ENCODE measurements at regions not wholly inside any gene's neighbourhood (a gene's known extent, or its start where the extent isn't known, plus 50 kb on each side); places are given as distances from the start of the nearest gene placed in this dataset.

GRCh38 chr11:95367726-95368125 is 136.7 kb upstream of the SESN3 start:
- DNase-seq = no peak
- TF ChIP-seq, protein P1, sequence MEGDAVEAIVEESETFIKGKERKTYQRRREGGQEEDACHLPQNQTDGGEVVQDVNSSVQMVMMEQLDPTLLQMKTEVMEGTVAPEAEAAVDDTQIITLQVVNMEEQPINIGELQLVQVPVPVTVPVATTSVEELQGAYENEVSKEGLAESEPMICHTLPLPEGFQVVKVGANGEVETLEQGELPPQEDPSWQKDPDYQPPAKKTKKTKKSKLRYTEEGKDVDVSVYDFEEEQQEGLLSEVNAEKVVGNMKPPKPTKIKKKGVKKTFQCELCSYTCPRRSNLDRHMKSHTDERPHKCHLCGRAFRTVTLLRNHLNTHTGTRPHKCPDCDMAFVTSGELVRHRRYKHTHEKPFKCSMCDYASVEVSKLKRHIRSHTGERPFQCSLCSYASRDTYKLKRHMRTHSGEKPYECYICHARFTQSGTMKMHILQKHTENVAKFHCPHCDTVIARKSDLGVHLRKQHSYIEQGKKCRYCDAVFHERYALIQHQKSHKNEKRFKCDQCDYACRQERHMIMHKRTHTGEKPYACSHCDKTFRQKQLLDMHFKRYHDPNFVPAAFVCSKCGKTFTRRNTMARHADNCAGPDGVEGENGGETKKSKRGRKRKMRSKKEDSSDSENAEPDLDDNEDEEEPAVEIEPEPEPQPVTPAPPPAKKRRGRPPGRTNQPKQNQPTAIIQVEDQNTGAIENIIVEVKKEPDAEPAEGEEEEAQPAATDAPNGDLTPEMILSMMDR (IDR thresholded peaks at IDR 0.05) = no peak
- H3K27ac Mint-ChIP-seq = no peak overlapping the region
- ATAC-seq = no peak
- intact Hi-C loops (cut with micrococcal nuclease) = no loop called here
- H3K4me1 Mint-ChIP-seq = no peaks in the 10 kb centered on the region
- no peaks in the 10 kb centered on the region for H3K9me3 ChIP-seq (ENCODE audit: control insufficient read depth, insufficient read depth, low read length)
- H3K36me3 Mint-ChIP-seq = no peaks in the 10 kb centered on the region
- H3K4me1 ChIP-seq (ENCODE audit: control insufficient read depth, insufficient read depth, low read length) = no peaks in the 10 kb centered on the region
- WGBS (ENCODE audit: insufficient coverage) = 94% methylated on average over 2 of the region's 4 CpGs
- no peak overlapping the region for H3K27ac ChIP-seq (ENCODE audit: low read length)
- peaks cover 7 to 9% of the 10 kb centered on the region in 2 donors for H3K27me3 Mint-ChIP-seq (ENCODE audit: low read depth in 2 of 2)
- H3K9me3 Mint-ChIP-seq = no peaks in the 10 kb centered on the region
- no peak overlapping the region for H3K4me3 Mint-ChIP-seq
- H3K36me3 ChIP-seq (ENCODE audit: control insufficient read depth, insufficient read depth, low read length) = no peaks in the 10 kb centered on the region
- no peaks in the 10 kb centered on the region for H3K27me3 ChIP-seq (ENCODE audit: control insufficient read depth, insufficient read depth, low read length)
- H3K4me3 ChIP-seq (ENCODE audit: low read length) = no peak overlapping the region

DNA sequence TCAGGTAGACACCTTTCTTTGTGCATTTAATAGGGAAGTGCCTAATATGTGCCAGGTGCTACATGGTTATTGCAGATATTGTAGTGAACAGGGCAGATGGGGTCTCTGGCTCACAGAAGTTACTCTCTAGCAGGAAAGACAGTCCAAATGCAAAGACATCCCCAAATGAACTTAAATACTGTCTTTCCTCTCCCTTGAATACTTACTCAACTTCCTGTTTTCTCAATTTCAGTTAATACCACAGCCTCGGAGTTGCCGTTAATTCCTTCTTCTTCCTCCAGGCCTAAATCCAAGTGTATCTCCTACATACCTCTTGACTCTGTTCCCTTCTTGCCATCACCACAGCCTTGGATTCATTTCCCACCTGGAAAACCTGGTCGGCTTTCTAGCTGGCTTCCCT is 134.3 kb upstream of the SESN3 start:
- H3K36me3 ChIP-seq (ENCODE audit: control insufficient read depth, insufficient read depth, low read length) = no peaks in the 10 kb centered on the region
- H3K4me3 ChIP-seq (ENCODE audit: low read length) = no peak overlapping the region
- intact Hi-C loops (cut with micrococcal nuclease) = no loop called here
- H3K27ac ChIP-seq (ENCODE audit: low read length) = no peak overlapping the region
- Mint-ChIP-seq H3K36me3 (no peaks in the 10 kb centered on the region), H3K4me1 (no peaks in the 10 kb centered on the region), H3K9me3 (no peaks in the 10 kb centered on the region), H3K4me3 (no peak overlapping the region), H3K27ac (no peak overlapping the region), H3K27me3 (ENCODE audit: low read depth in 2 of 2) (peaks cover 5 to 8% of the 10 kb centered on the region in 2 donors)
- TF ChIP-seq, protein P1 (IDR thresholded peaks at IDR 0.05) = no peak
- no peaks in the 10 kb centered on the region for H3K27me3 ChIP-seq (ENCODE audit: control insufficient read depth, insufficient read depth, low read length)
- ATAC-seq = no peak
- H3K4me1 ChIP-seq (ENCODE audit: control insufficient read depth, insufficient read depth, low read length) = no peaks in the 10 kb centered on the region
- no peak for DNase-seq
- WGBS (ENCODE audit: insufficient coverage) = 44% methylated on average over 3 of the region's 3 CpGs
- no peaks in the 10 kb centered on the region for H3K9me3 ChIP-seq (ENCODE audit: control insufficient read depth, insufficient read depth, low read length)

- ATAC-seq (no peak), DNase-seq (no peak)
- Mint-ChIP-seq H3K4me1 (no peaks in the 10 kb centered on the region), H3K27ac (no peak overlapping the region), H3K27me3 (ENCODE audit: low read depth in 2 of 2) (peaks cover 0 to 4% of the 10 kb centered on the region in 2 donors), H3K4me3 (no peak overlapping the region), H3K36me3 (no peaks in the 10 kb centered on the region), H3K9me3 (no peaks in the 10 kb centered on the region)
- H3K4me3 ChIP-seq (ENCODE audit: low read length) = no peak overlapping the region
- H3K27me3 ChIP-seq (ENCODE audit: control insufficient read depth, insufficient read depth, low read length) = no peaks in the 10 kb centered on the region
- no peaks in the 10 kb centered on the region for H3K4me1 ChIP-seq (ENCODE audit: control insufficient read depth, insufficient read depth, low read length)
- no peaks in the 10 kb centered on the region for H3K9me3 ChIP-seq (ENCODE audit: control insufficient read depth, insufficient read depth, low read length)
- WGBS (ENCODE audit: insufficient coverage) = 97% methylated on average over 3 of the region's 4 CpGs
- intact Hi-C loops (cut with micrococcal nuclease) = no loop called here
- H3K27ac ChIP-seq (ENCODE audit: low read length) = no peak overlapping the region
- TF ChIP-seq, protein P1 (IDR thresholded peaks at IDR 0.05) = no peak
- H3K36me3 ChIP-seq (ENCODE audit: control insufficient read depth, insufficient read depth, low read length) = no peaks in the 10 kb centered on the region
Observed at GRCh38 chr11:95364324-95365295, 133.6 kb upstream of the SESN3 start.
